Muscle layer of colon (tissue), 2 donors: ENCODE measurements at regions not wholly inside any gene's neighbourhood (a gene's known extent, or its start where the extent isn't known, plus 50 kb on each side); places are given as distances from the start of the nearest gene placed in this dataset.

Experiments used
- H3K27ac ChIP-seq: one replicate; pipeline ENCODE4 v1.7.0; 2013; ENCODE audit warnings: low read depth, mild to moderate bottlenecking, low read length, moderate library complexity
- H3K27me3 ChIP-seq, 2 donors: one replicate each; pipeline ENCODE4 v1.7.0; 2013; ENCODE audit warnings: low read length in 2 of 2, mild to moderate bottlenecking in 2 of 2; ENCODE audit not compliant: insufficient read depth in 2 of 2, control insufficient read depth in 1 of 2
- H3K36me3 ChIP-seq: one replicate; pipeline ENCODE4 v1.7.0; 2013; ENCODE audit warnings: mild to moderate bottlenecking, low read length; ENCODE audit not compliant: insufficient read depth
- H3K4me1 ChIP-seq: one replicate; pipeline ENCODE4 v1.7.0; 2013; ENCODE audit warnings: mild to moderate bottlenecking, low read length; ENCODE audit not compliant: insufficient read depth
- H3K4me3 ChIP-seq, 2 donors: one replicate each; pipeline ENCODE4 v1.7.0; 2013; ENCODE audit warnings: low read length in 2 of 2, low read depth in 1 of 2, mild to moderate bottlenecking in 1 of 2, moderate library complexity in 1 of 2
- H3K9ac ChIP-seq: one replicate; pipeline ENCODE4 v1.7.0; 2013; ENCODE audit warnings: low read length
- H3K9me3 ChIP-seq: one replicate; pipeline ENCODE4 v1.7.0; 2013; ENCODE audit warnings: mild to moderate bottlenecking, low read length
- donor health status: abdominal sarcoma.
- donor health status: Adenocarcinoma of cecum.

GRCh38 chr2:238657132-238658053 is 190.5 kb upstream of the TWIST2 start:
- Histone ChIP-seq H3K4me3 (no peak overlapping the region), H3K27me3 (no peaks in the 10 kb centered on the region), H3K9ac (no peak overlapping the region), H3K36me3 (no peaks in the 10 kb centered on the region), H3K27ac (no peak overlapping the region), H3K9me3 (no peaks in the 10 kb centered on the region), H3K4me1 (peaks cover 23% of the 10 kb centered on the region)

- H3K27ac ChIP-seq, result no peak overlapping the region
- no peaks in the 10 kb centered on the region for H3K9me3 ChIP-seq
- no peaks in the 10 kb centered on the region for H3K36me3 ChIP-seq
- no peak overlapping the region for H3K4me3 ChIP-seq
- H3K4me1 ChIP-seq, result peaks cover 23% of the 10 kb centered on the region
- no peaks in the 10 kb centered on the region for H3K27me3 ChIP-seq
- H3K9ac ChIP-seq, result no peak overlapping the region
These were observed 189.9 kb upstream of the TWIST2 start for GRCh38 chr2:238658054-238658407.

- Histone ChIP-seq H3K9ac (no peak overlapping the region), H3K9me3 (no peaks in the 10 kb centered on the region), H3K36me3 (no peaks in the 10 kb centered on the region), H3K4me3 (no peak overlapping the region), H3K4me1 (peaks cover 23% of the 10 kb centered on the region), H3K27ac (no peak overlapping the region), H3K27me3 (no peaks in the 10 kb centered on the region)
These were observed 189.1 kb upstream of the TWIST2 start for GRCh38 chr2:238658820-238659219.

- Histone ChIP-seq H3K36me3 (no peaks in the 10 kb centered on the region), H3K27me3 (no peaks in the 10 kb centered on the region), H3K9me3 (no peaks in the 10 kb centered on the region), H3K4me1 (peaks cover 23% of the 10 kb centered on the region), H3K9ac (no peak overlapping the region), H3K4me3 (no peak overlapping the region), H3K27ac (no peak overlapping the region)
These were observed 188.7 kb upstream of the TWIST2 start for GRCh38 chr2:238659231-238659630.

DNA sequence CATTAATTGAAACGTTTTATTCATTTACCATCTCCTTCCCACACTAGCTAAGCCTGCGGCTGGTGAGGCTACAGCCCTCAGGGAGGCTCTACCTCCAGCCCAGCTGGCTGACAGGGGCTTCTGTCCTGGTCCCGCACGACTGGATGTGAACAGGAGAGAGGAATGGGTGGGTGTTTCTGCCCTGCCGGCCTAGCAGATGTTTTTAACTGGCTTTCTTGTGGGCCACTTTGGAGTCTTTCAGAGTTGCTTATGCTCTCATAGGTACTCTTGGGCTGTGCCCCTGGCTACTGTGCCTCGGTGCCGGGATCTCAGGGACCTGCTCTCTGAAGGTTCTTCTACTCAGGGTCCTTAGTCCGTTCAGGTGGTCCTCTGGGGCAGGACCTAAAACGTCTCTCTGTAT is 184.3 kb upstream of the TWIST2 start:
- no peak overlapping the region for H3K4me3 ChIP-seq
- no peak overlapping the region for H3K9ac ChIP-seq
- H3K27me3 ChIP-seq, result no peaks in the 10 kb centered on the region
- H3K27ac ChIP-seq, result no peak overlapping the region
- H3K4me1 ChIP-seq, result no peaks in the 10 kb centered on the region
- H3K9me3 ChIP-seq, result no peaks in the 10 kb centered on the region
- H3K36me3 ChIP-seq, result no peaks in the 10 kb centered on the region

GRCh38 chr2:238665919-238666318 is 182.0 kb upstream of the TWIST2 start:
- no peak overlapping the region for H3K27ac ChIP-seq
- no peaks in the 10 kb centered on the region for H3K36me3 ChIP-seq
- no peak overlapping the region for H3K4me3 ChIP-seq
- no peaks in the 10 kb centered on the region for H3K27me3 ChIP-seq
- H3K9ac ChIP-seq, result no peak overlapping the region
- H3K4me1 ChIP-seq, result no peaks in the 10 kb centered on the region
- H3K9me3 ChIP-seq, result no peaks in the 10 kb centered on the region

DNA sequence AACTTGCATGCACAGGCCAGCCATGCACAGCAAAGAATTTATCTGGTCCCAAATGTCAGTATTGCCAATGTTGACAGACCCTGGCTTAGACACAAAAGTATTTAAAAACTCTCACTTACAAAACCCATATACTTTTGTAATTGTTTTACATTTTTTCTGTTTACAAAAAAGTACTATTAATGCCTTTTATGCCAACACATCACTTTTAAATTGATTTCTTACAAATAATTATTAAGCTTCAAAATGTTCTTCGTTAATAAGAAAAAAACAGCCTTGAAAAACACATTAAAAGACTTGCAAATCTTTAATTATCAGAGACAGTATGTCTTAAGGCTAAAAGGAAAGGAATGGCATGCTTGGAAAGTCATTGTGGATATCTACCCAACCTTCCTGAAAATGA is 181.3 kb upstream of the TWIST2 start:
- Histone ChIP-seq H3K36me3 (no peaks in the 10 kb centered on the region), H3K4me1 (no peaks in the 10 kb centered on the region), H3K9me3 (no peaks in the 10 kb centered on the region), H3K9ac (no peak overlapping the region), H3K27me3 (no peaks in the 10 kb centered on the region), H3K4me3 (no peak overlapping the region), H3K27ac (no peak overlapping the region)

DNA sequence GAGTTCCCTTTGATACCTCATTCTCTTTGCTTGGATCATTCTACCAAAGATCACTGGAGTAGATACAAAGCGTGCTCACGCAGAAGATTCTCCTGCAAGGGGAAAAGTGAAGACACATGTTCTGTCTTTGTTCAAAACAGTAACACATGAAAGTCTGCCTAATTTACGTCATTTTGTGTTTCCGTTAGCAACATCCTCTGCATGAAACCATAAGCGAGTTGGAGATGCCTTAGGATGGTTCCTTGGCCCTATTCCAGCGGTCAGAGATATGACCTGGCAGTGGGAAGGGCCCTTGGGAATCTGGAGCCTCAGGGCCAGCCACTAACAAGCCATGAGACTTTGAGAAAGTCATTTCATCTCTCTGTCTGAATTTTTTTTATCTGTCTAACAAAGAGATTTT is 180.9 kb upstream of the TWIST2 start:
- Histone ChIP-seq H3K27ac (no peak overlapping the region), H3K27me3 (no peaks in the 10 kb centered on the region), H3K4me1 (no peaks in the 10 kb centered on the region), H3K4me3 (no peak overlapping the region), H3K36me3 (no peaks in the 10 kb centered on the region), H3K9me3 (no peaks in the 10 kb centered on the region), H3K9ac (no peak overlapping the region)

GRCh38 chr2:238667639-238668038 is 180.2 kb upstream of the TWIST2 start:
- H3K27me3 ChIP-seq, result no peaks in the 10 kb centered on the region
- no peak overlapping the region for H3K9ac ChIP-seq
- H3K27ac ChIP-seq, result no peak overlapping the region
- no peaks in the 10 kb centered on the region for H3K36me3 ChIP-seq
- no peak overlapping the region for H3K4me3 ChIP-seq
- H3K9me3 ChIP-seq, result no peaks in the 10 kb centered on the region
- no peaks in the 10 kb centered on the region for H3K4me1 ChIP-seq

DNA sequence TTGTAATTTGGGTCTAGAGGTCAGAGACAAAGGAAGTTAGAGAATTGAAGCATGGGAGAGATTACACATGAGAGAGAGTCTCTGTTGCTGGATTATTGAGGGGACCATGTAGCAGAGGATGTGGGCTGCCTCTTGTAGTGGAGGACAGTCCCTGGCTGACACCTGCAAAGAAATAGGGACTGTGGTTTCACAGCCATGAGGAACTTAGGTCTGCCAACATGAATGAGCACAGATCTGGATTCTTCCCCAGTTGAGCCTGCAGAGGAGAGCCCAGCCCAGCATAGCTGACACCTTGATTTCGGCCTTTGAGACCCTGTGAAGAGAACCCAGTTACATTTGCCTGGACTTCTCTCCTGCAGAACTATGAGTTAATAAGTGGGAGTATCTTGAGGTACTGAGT is 179.5 kb upstream of the TWIST2 start:
- Histone ChIP-seq H3K4me3 (no peak overlapping the region), H3K27me3 (no peaks in the 10 kb centered on the region), H3K9me3 (no peaks in the 10 kb centered on the region), H3K27ac (no peak overlapping the region), H3K9ac (no peak overlapping the region), H3K36me3 (no peaks in the 10 kb centered on the region), H3K4me1 (no peaks in the 10 kb centered on the region)

DNA sequence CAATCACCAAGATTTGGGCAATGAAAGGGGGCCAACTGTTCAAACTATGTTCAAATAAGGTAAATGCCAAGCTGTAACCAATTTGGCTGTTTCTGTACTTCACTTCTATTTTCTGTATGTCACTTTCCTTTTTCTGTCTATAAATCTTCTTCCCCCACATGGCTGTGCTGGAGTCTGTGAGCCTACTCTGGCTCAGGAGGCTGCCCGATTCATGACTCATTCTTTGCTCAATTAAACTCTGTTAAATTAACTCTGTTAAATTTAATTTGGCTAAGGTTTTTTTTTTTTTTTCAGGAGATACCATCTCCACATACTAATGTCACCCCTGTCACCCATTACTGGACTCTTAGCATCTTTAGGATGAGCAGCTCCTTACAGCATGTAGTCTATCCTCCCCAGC is 178.8 kb upstream of the TWIST2 start:
- Histone ChIP-seq H3K36me3 (no peaks in the 10 kb centered on the region), H3K27ac (no peak overlapping the region)

DNA sequence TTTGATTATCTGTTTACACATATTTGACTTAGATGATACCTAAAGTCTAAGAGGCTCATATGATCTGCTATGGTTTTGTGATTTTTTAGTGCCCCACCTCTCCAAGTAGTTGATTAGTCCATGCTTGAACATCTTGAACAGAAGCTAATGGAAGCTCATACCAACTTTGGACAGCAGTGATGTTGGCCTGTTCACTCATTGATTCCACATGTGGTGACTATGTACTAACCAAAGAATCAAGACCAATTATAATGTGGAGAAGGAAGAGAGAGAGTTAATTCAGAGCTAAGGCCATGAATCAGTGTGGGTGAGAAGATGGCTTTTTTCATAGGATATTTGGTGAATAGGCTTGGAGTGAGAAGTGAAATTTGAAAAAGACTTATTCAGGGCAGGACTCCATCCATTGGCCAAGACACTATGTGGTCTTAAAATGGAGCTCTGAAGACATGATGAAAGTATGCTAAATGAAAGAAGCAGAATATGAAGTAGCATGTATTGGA is 178.3 kb upstream of the TWIST2 start:
- no peaks in the 10 kb centered on the region for H3K9me3 ChIP-seq

More for the DNA sequence above, 178.8 kb upstream of the TWIST2 start:
- no peaks in the 10 kb centered on the region for H3K9me3 ChIP-seq
- H3K4me1 ChIP-seq, result no peaks in the 10 kb centered on the region
- H3K4me3 ChIP-seq, result no peak overlapping the region
- H3K9ac ChIP-seq, result no peak overlapping the region
- no peaks in the 10 kb centered on the region for H3K27me3 ChIP-seq

More for the DNA sequence above, 178.3 kb upstream of the TWIST2 start:
- no peaks in the 10 kb centered on the region for H3K36me3 ChIP-seq
- H3K4me3 ChIP-seq, result no peak overlapping the region
- H3K27ac ChIP-seq, result no peak overlapping the region
- H3K27me3 ChIP-seq, result no peaks in the 10 kb centered on the region
- no peak overlapping the region for H3K9ac ChIP-seq
- H3K4me1 ChIP-seq, result no peaks in the 10 kb centered on the region
